Kidney epithelial cell (primary cell): ENCODE measurements at regions not wholly inside any gene's neighbourhood (a gene's known extent, or its start where the extent isn't known, plus 50 kb on each side); places are given as distances from the start of the nearest gene placed in this dataset.

Source experiments
- DNase-seq: peaks from one replicate; pipeline ENCODE4 v3.0.0-alpha.2; 2010; ENCODE audit warnings: low read depth
- H3K27me3 ChIP-seq: 2 replicates; pipeline ENCODE4 v1.6.0; 2011; ENCODE audit warnings: low read length; ENCODE audit not compliant: control insufficient read depth, insufficient read depth
- H3K36me3 ChIP-seq: 2 replicates; pipeline ENCODE4 v1.5.1; 2011; ENCODE audit warnings: low read length; ENCODE audit not compliant: control insufficient read depth, insufficient read depth
- H3K4me3 ChIP-seq: 2 replicates; pipeline ENCODE4 v1.5.1; 2011; ENCODE audit warnings: low read depth, mild to moderate bottlenecking, control low read depth, low read length
- CTCF ChIP-seq: IDR thresholded peaks from 2 replicates; pipeline ENCODE4 v1.5.1; 2011; ENCODE audit warnings: mild to moderate bottlenecking, moderate library complexity, low read length, control low read depth, inconsistent platforms; ENCODE audit not compliant: insufficient read depth, poor library complexity, severe bottlenecking

GRCh38 chr1:79797487-79797886, 791.0 kb upstream of the ADGRL4 start:
- no peak for TF ChIP-seq CTCF
- no peak for DNase-seq
- no peaks in the 10 kb centered on the region for H3K27me3 ChIP-seq
- H3K4me3 ChIP-seq, result no peak overlapping the region
- H3K36me3 ChIP-seq, result no peaks in the 10 kb centered on the region

GRCh38 chr1:79796434-79796833, 789.9 kb upstream of the ADGRL4 start:
- no peaks in the 10 kb centered on the region for H3K36me3 ChIP-seq
- H3K4me3 ChIP-seq, result no peak overlapping the region
- no peak for DNase-seq
- TF ChIP-seq CTCF, result no peak
- H3K27me3 ChIP-seq, result no peaks in the 10 kb centered on the region

- Histone ChIP-seq H3K27me3 (no peaks in the 10 kb centered on the region), H3K36me3 (no peaks in the 10 kb centered on the region), H3K4me3 (no peak overlapping the region)
- no peak for DNase-seq
- TF ChIP-seq CTCF, result no peak
These were observed 785.8 kb upstream of the ADGRL4 start for GRCh38 chr1:79792219-79792930.

GRCh38 chr1:79791488-79792218, 785.1 kb upstream of the ADGRL4 start:
- no peaks in the 10 kb centered on the region for H3K27me3 ChIP-seq
- no peaks in the 10 kb centered on the region for H3K36me3 ChIP-seq
- TF ChIP-seq CTCF, result no peak
- DNase-seq, result no peak
- no peak overlapping the region for H3K4me3 ChIP-seq

GRCh38 chr1:79790950-79791349, 784.4 kb upstream of the ADGRL4 start:
- DNase-seq, result no peak
- H3K4me3 ChIP-seq, result no peak overlapping the region
- H3K36me3 ChIP-seq, result no peaks in the 10 kb centered on the region
- H3K27me3 ChIP-seq, result no peaks in the 10 kb centered on the region
- TF ChIP-seq CTCF, result no peak
